HG03439 (cell line): ENCODE measurements at regions not wholly inside any gene's neighbourhood (a gene's known extent, or its start where the extent isn't known, plus 50 kb on each side); places are given as distances from the start of the nearest gene placed in this dataset.

Experiments used
- ATAC-seq: cut with Tn5 transposase; IDR thresholded peaks from one replicate; pipeline ENCODE4 v1.9.1; 2021; ENCODE audit warnings: mild to moderate bottlenecking, moderate library complexity; ENCODE audit not compliant: unreplicated experiment

GRCh38 chr1:72851597-72851996, 569.3 kb upstream of the NEGR1 start:
- no peak for ATAC-seq

DNA sequence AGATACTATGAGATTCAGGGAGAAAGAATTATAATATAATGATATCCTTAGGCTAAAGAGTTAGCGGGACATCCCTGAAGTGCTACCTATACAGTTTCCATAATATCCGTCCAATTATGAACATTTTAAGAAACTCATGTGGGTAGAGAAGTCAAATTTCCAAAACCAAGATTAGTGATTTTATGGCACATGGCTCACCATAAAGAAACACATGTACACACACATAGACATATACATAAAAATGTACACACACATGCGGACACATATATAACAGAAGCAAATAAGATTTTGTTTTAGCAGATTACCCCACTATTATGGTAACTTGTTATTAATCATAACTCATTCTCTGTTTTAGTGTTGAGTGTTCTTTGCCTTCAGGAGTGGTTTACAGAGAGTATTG, 566.7 kb upstream of the NEGR1 start:
- no peak for ATAC-seq

DNA sequence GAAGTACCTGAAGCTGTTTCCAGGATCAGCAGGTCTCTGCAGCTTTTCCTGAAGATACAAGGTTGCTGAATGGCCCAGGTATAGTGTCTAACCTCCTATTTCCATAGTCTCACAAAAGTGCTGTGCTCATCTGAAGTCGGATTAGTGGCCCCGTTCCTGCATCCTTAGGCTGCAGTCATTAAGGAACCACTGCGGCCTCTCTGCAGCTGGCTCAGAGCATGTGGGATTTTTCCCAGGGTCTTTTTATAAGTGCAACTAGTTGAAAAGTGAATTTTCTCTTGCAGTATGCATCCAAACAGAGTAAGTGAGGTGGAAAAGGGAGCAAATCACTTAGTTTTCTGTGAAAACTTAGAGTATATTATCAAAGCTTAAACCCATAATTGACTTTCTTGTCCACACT, 565.3 kb upstream of the NEGR1 start:
- ATAC-seq, result no peak

- ATAC-seq, result no peak
These were observed 564.3 kb upstream of the NEGR1 start for GRCh38 chr1:72846476-72847278.

GRCh38 chr1:72845981-72846380, 563.6 kb upstream of the NEGR1 start:
- ATAC-seq, result no peak

DNA sequence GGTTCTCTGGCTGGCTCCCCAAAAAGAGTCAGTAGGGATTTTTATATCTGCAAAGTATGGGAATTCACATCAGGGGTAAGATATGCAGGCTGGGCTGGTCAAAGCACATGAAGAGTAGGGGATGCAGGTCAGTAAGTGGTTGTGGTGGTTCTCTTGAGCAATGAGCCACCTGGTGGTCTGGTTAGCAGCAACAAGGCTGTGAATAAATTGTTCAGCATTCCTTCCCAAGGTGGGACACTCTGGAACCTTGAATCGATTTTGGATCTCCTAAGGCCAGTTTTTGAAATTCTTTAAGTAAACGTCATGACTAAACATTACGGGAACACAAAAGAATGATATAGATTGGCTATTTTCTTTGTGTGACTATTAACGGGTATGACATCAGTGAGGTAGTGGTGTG, 563.0 kb upstream of the NEGR1 start:
- no peak for ATAC-seq

DNA sequence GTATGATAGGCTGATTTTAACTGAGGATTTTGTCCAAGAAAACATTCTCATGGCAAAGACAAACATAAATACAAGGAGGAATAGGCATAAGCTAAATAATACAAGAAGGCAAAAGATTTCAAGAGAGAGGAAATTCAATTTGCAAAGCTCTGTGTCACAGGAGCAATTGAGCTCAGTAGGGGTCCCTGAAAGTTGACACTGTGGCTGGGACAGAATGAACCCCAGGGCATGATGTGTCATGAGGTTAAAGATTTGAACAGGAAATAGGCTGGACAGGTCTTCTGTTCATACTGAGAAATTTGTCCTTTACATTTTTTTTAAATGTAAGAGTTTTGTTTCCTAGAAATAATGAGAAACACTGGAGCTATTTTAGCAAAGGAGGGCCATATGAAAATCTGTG, 555.4 kb upstream of the NEGR1 start:
- no peak for ATAC-seq

- ATAC-seq, result no peak
These were observed 548.5 kb upstream of the NEGR1 start for GRCh38 chr1:72830606-72831390.

GRCh38 chr1:72827278-72827677, 544.9 kb upstream of the NEGR1 start:
- ATAC-seq, result no peak

DNA sequence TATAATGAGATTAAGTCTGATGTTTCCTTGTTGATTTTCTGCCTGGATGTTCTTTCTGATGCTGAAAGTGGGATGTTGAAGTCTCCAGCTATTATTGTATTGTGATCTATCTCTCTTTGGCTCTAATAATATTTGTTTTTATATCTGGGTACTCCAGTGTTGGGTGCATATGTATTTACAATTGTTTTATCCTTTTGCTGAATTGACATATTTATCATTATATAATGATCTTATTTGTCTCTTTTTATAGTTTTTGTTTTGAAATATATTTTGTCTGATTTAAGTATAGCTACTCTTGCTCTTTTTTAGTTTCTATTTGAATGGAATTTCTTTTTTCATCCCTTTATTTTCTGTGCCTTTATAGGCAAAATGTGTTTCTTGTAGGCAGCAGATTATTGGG, 522.2 kb upstream of the NEGR1 start:
- ATAC-seq, result no peak

- no peak for ATAC-seq
These were observed 498.7 kb upstream of the NEGR1 start for GRCh38 chr1:72781038-72781437.

DNA sequence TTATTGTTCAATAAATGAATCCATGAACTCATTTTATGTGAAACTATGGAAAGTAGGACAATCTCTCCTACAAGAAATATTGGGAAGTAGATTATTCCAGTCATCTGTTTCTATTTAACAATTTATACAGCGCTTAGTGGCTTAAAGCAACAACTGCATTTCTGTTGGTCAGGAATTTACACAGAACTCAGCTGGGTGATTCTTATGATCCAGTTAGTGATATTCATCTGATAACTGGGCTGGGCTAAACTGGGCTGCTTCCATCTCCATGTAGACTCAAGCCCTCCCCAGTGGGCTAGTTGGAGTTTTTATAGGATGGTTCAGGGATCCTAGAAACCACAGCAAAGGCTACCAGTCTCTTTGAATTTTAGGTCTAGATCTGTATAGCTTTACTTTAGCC, 497.9 kb upstream of the NEGR1 start:
- ATAC-seq, result no peak

DNA sequence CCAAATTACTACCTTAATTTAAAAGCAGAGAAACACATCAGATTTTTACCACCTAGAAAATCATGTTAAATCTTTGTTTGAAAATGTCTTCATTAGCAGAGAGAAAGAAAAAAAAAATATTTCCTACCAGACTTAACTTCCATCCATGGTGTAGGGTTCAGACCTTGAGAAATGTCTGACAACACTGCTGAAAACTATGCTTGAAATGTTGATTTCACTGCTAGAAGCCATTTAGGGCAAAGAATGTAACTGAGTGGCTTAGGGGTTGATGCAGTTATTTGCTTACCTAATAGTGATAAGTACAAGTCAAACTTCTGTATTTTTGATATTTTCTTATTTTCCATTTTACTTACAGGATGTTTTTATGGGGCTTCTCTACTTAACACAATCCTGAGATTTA, 495.6 kb upstream of the NEGR1 start:
- no peak for ATAC-seq

GRCh38 chr1:72763481-72763880, 481.1 kb upstream of the NEGR1 start:
- ATAC-seq, result no peak

GRCh38 chr1:72759486-72759885, 477.1 kb upstream of the NEGR1 start:
- no peak for ATAC-seq

- no peak for ATAC-seq
These were observed 475.5 kb upstream of the NEGR1 start for GRCh38 chr1:72757843-72758242.

DNA sequence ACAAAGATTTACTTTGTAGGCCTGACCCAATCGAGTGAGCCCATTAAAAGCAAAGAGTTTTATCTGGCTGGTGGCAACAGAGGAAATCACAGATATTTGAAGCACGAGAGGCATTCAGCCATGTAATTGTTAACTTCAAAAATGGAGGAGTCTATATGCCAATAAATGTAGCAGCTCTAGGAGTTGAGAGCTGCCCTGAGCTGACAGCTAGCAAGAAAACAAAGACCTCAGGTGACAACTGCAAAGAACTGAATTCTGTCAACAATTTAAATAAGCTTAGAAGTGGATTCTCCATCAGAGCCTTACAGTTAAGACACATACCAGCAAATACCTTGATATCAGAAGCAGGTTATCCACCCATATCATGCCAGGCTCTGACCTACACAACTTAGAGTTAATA, 463.1 kb upstream of the NEGR1 start:
- ATAC-seq, result no peak

DNA sequence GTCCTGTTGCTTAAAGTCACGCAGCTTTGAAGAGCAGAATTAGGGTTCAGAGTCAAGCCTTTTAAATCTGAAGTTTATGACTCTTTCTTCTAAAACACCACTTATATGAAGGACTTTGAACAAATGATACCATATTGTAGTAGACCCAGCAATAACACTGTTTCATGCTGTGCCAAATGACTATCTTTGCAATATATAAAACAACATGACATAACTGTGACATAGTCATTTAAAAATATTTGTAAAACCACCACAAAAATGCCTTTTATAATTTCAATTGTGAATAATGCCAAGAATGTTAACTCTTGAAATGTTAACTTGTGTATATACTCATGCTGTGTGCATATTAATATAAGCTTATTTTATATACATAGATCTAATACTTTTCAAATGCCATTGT, 452.1 kb upstream of the NEGR1 start:
- ATAC-seq, result no peak

DNA sequence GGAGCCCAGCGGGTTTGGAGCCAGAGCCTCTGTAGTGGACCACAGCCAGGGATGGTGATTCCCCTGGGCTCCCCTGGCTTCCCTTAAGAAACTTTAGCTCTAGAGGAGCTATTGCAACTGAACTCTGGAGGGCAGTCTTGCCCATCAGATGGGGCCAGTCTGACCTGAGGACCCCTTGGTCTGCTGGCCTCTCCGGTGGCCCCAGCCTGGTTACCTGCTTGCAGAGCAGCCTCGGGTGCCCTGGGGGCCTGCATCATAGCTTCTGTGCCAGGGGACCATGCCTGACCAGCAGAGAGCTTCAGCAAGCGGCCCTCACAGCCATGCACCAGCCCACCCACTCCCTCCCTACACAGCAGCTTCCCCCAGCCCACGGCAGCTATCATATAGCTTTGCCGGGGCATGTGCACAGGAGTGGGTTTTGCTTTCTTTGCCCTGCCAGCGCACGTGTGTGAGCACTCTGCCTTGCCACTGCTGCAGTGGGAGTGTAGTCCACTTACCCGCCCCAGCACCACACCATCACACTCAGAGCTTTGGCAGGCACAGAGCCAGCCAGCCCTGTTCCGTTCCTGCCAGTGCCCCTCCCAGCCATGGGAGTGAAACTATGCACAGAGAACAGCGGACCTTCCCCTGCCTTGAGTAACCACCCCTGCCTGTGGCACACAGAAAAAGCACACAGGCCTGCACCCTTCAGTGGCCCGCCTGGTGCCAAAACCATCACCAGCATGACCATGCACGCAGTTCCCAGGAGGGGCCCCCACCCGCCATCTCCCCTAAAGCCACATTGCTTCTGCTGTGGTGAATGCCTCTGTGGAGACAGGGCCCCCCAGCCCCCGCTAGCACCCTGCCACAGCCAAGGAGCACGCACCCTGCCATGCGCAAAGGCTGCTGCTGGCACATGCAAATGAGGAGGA, 442.9 kb upstream of the NEGR1 start:
- no peak for ATAC-seq

- ATAC-seq, result no peak
These were observed 423.6 kb upstream of the NEGR1 start for GRCh38 chr1:72705921-72706320.

DNA sequence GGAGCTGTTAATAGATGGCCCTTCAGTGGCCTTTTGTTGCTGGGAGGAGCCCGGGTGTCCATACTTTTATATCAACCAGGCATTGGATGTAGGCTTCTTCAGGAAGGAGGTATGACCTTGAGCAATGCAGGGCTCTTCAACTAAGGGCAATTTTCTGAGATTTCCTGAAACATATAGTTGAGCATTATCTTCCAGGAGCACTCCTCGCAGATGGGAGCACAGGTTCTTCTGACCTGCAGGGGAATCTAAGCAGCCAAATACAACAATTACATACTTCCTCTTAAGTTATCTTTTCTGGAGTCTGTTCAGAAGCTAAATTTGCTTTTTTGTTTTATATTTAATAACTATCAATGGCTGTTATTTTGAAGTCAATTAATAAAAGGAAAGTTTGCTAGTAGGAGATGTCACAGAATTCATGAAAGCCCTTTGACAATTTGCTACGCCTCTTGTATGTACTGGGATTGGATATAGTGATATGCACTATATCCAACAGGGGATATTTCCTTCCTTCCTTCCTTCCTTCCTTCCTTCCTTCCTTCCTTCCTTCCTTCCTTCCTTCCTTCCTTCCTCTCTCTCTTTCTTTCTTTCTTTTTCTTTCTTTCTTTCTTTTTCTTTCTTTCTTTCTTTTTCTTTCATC, 422.6 kb upstream of the NEGR1 start:
- ATAC-seq, result no peak
